ENCODE measurements at regions not wholly inside any gene's neighbourhood (a gene's known extent, or its start where the extent isn't known, plus 50 kb on each side); places are given as distances from the start of the nearest gene placed in this dataset.

DNA sequence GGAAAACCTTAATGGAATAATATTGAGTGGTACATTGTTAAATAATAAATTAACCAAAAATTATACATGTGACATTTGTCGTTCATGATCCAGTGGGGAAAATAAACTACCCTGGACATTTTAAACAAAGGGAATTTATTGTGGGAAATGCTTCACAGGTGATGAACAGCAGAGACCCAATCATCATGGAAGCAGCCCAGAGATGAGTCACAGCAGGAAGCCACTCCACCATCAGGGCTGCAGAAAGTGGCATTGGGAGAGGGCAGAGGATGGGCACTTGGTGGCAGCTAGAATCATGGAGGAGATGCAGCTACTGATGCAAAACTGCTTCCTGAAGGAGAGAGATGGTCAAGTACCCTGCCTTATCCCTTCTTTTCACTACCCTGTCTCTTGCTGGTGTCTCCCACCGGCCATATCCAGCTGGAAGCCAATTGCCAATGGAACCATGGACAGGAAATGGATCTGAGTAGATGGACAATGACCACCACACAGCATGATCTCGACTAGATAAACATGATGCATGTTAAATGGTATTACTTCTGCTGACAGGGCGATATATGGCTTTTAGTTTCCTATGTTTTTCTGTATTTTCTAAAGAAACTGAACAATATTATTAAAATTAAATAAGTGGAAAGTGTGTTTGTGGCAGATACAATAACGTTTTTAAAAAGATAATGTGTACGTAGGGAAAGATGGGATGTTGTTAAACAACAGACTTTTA lies 139.8 kb downstream of the RPIA start:
- DNase-seq (no peak), ATAC-seq (ENCODE audit: insufficient read depth, low FRiP score) (no peak)
- TF ChIP-seq, protein P1, sequence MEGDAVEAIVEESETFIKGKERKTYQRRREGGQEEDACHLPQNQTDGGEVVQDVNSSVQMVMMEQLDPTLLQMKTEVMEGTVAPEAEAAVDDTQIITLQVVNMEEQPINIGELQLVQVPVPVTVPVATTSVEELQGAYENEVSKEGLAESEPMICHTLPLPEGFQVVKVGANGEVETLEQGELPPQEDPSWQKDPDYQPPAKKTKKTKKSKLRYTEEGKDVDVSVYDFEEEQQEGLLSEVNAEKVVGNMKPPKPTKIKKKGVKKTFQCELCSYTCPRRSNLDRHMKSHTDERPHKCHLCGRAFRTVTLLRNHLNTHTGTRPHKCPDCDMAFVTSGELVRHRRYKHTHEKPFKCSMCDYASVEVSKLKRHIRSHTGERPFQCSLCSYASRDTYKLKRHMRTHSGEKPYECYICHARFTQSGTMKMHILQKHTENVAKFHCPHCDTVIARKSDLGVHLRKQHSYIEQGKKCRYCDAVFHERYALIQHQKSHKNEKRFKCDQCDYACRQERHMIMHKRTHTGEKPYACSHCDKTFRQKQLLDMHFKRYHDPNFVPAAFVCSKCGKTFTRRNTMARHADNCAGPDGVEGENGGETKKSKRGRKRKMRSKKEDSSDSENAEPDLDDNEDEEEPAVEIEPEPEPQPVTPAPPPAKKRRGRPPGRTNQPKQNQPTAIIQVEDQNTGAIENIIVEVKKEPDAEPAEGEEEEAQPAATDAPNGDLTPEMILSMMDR (IDR thresholded peaks at IDR 0.05; ENCODE audit: control extremely low read depth, extremely low read depth) = no peak
- Histone ChIP-seq H3K27ac (ENCODE audit: low read depth in 1 of 2, low read length in 1 of 2) (no peak overlapping the region), H3K9ac (ENCODE audit: insufficient read depth in 1 of 2, low read length in 2 of 2) (no peak overlapping the region), H3K27me3 (ENCODE audit: control insufficient read depth in 3 of 3, insufficient read depth in 3 of 3, low read length in 2 of 3) (no peaks in the 10 kb centered on the region), H3K4me3 (no peak overlapping the region), H3K4me1 (ENCODE audit: control insufficient read depth in 5 of 5, insufficient read depth in 5 of 5, low read length in 5 of 5) (peaks cover 0 to 6% (median 2%) of the 10 kb centered on the region in 5 donors), H3K36me3 (ENCODE audit: control insufficient read depth in 4 of 4, insufficient read depth in 4 of 4, low read length in 4 of 4) (no peaks in the 10 kb centered on the region), H3K9me3 (ENCODE audit: control insufficient read depth in 4 of 4, insufficient read depth in 3 of 4, low read length in 3 of 4) (no peaks in the 10 kb centered on the region)
- 56 to 57% methylated on average over 6 of the region's 6 CpGs for WGBS, 2 donors

DNA sequence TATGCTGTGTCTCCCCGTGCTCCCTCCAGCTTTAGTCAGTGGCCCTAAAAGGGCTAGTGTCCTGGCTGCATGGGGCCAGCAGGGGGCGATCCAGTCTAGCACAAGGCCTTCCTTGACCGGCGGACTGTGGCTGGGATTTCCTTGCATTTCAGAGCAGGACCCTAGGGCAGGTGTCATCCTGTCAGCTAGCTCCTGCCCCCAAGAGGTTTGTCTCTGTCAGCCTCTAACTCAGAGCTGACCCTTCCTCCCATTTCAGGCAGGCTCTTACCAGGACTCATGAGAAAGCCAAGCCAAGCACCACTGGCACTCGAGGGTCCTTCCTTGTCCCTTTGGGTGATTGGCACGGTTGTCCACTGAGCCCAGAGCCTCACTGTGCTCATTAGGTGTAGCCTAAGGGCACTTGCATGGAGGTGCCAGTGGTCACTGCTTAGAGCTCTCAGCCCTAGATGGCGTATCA lies 140.3 kb downstream of the RPIA start:
- WGBS, 2 donors = 47 to 50% methylated on average over 7 of the region's 7 CpGs
- TF ChIP-seq, protein P1 (IDR thresholded peaks at IDR 0.05; ENCODE audit: control extremely low read depth, extremely low read depth) = peak; percentile 71
- Histone ChIP-seq H3K27ac (ENCODE audit: low read depth in 1 of 2, low read length in 1 of 2) (no peak overlapping the region), H3K36me3 (ENCODE audit: control insufficient read depth in 4 of 4, insufficient read depth in 4 of 4, low read length in 4 of 4) (no peaks in the 10 kb centered on the region), H3K4me1 (ENCODE audit: control insufficient read depth in 5 of 5, insufficient read depth in 5 of 5, low read length in 5 of 5) (peaks cover 0 to 6% (median 2%) of the 10 kb centered on the region in 5 donors), H3K9ac (ENCODE audit: insufficient read depth in 1 of 2, low read length in 2 of 2) (no peak overlapping the region), H3K4me3 (no peak overlapping the region), H3K27me3 (ENCODE audit: control insufficient read depth in 3 of 3, insufficient read depth in 3 of 3, low read length in 2 of 3) (no peaks in the 10 kb centered on the region), H3K9me3 (ENCODE audit: control insufficient read depth in 4 of 4, insufficient read depth in 3 of 4, low read length in 3 of 4) (no peaks in the 10 kb centered on the region)
- ATAC-seq (ENCODE audit: insufficient read depth, low FRiP score) = peak; percentile 72
- peak; percentile 6 to 23 (median 15) for DNase-seq

DNA sequence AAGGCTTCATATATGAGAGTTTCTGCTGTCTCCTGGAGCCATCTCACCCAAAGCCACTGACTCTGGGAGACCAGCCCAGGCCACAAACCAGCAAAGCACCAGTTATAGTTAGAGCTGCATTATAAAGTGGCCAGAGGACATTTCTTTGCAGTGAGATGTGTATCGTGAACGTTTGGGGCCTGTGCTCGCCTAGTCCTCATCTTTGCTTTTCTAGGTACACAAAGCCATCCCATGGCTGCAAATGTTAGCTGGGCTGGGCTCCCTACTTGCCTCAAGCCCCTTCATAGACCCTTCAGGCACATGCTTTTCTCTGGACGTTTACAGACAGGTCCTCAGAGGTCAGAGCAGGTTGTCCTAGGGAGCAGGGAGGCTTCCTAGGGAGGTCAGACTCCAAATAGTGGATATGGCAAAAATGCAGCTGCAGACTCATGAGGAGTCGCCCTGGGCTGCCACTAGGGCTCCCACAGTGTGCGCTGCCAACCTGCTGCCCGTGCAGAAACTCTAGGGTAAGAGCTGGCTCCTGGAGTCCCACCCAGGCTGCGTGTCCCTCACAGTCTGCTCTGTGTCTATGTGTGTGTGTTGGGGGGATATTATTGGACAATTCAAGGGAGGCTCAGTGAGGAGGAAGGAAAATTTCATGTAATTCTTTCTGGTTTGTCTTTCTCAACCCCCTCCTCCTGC lies 141.0 kb downstream of the RPIA start:
- no peak overlapping the region for H3K4me3 ChIP-seq
- H3K36me3 ChIP-seq (ENCODE audit: control insufficient read depth in 4 of 4, insufficient read depth in 4 of 4, low read length in 4 of 4) = no peaks in the 10 kb centered on the region
- no peak for DNase-seq
- TF ChIP-seq, protein P1 (IDR thresholded peaks at IDR 0.05; ENCODE audit: control extremely low read depth, extremely low read depth) = no peak
- no peaks in the 10 kb centered on the region for H3K9me3 ChIP-seq (ENCODE audit: control insufficient read depth in 4 of 4, insufficient read depth in 3 of 4, low read length in 3 of 4)
- no peak overlapping the region for H3K27ac ChIP-seq (ENCODE audit: low read depth in 1 of 2, low read length in 1 of 2)
- H3K27me3 ChIP-seq (ENCODE audit: control insufficient read depth in 3 of 3, insufficient read depth in 3 of 3, low read length in 2 of 3) = no peaks in the 10 kb centered on the region
- peaks cover 0 to 6% (median 2%) of the 10 kb centered on the region in 5 donors for H3K4me1 ChIP-seq (ENCODE audit: control insufficient read depth in 5 of 5, insufficient read depth in 5 of 5, low read length in 5 of 5)
- ATAC-seq (ENCODE audit: insufficient read depth, low FRiP score) = no peak
- no peak overlapping the region for H3K9ac ChIP-seq (ENCODE audit: insufficient read depth in 1 of 2, low read length in 2 of 2)
- 87 to 89% methylated on average over 8 of the region's 8 CpGs for WGBS, 2 donors

Measured in lung (tissue), 11 donors.